CD4-positive, CD25-positive, alpha-beta regulatory T cell (primary cell): ENCODE measurements at regions not wholly inside any gene's neighbourhood (a gene's known extent, or its start where the extent isn't known, plus 50 kb on each side); places are given as distances from the start of the nearest gene placed in this dataset.

Experiments used
- ATAC-seq, 2 donors: fragments of 150-1000 bp; cut with Tn5 transposase; one replicate each; pipeline ENCODE4 v1.10.0; 2021; ENCODE audit warnings: low read depth in 2 of 2, moderate number of reproducible peaks in 2 of 2, moderate library complexity in 1 of 2
- DNase-seq, 3 donors: peaks; one replicate each; pipeline versions ENCODE4 v3.0.0 to v3.0.0-alpha.2; 2012 to 2022; ENCODE audit warnings: mixed read lengths in 1 of 3
- H3K27ac ChIP-seq: one replicate; pipeline ENCODE4 v1.7.0; 2013; ENCODE audit warnings: mild to moderate bottlenecking, low read length; ENCODE audit not compliant: insufficient read depth, poor library complexity, severe bottlenecking
- H3K27me3 ChIP-seq: one replicate; pipeline ENCODE4 v1.7.0; 2013; ENCODE audit warnings: low read length; ENCODE audit not compliant: control insufficient read depth, insufficient read depth
- H3K36me3 ChIP-seq: one replicate; pipeline ENCODE4 v1.7.0; 2013; ENCODE audit warnings: mild to moderate bottlenecking, low read length, moderate library complexity; ENCODE audit not compliant: control insufficient read depth, insufficient read depth
- H3K4me1 ChIP-seq: 2 replicates; pipeline ENCODE4 v1.7.0; 2013; ENCODE audit warnings: mild to moderate bottlenecking, low read length; ENCODE audit not compliant: insufficient read depth, control insufficient read depth, poor library complexity, severe bottlenecking
- H3K4me3 ChIP-seq: one replicate; pipeline ENCODE4 v1.7.0; 2013; ENCODE audit warnings: low read depth, mild to moderate bottlenecking, low read length, moderate library complexity
- H3K9me3 ChIP-seq, 2 experiments: 1 replicate in 1 of 2; 2 replicates in 1 of 2; pipeline ENCODE4 v1.7.0; 2013; ENCODE audit warnings: low read length in 2 of 2, mild to moderate bottlenecking in 1 of 2, moderate library complexity in 1 of 2; ENCODE audit not compliant: control insufficient read depth in 2 of 2
- H3K27ac Mint-ChIP-seq, 3 donors: one replicate each; pipeline ENCODE4 v1.8.0; 2020 to 2022; ENCODE audit warnings: mild to moderate bottlenecking in 3 of 3, mixed read lengths in 3 of 3, moderate library complexity in 2 of 3
- H3K27me3 Mint-ChIP-seq: one replicate; pipeline ENCODE4 v1.8.0; 2022; ENCODE audit warnings: mild to moderate bottlenecking, mixed read lengths
- H3K36me3 Mint-ChIP-seq: one replicate; pipeline ENCODE4 v1.8.0; 2020; ENCODE audit warnings: mixed read lengths
- H3K4me1 Mint-ChIP-seq, 4 donors: one replicate each; pipeline ENCODE4 v1.8.0; 2020 to 2022; ENCODE audit warnings: mixed read lengths in 4 of 4, mild to moderate bottlenecking in 1 of 4
- H3K4me3 Mint-ChIP-seq, 4 donors: one replicate each; pipeline ENCODE4 v1.8.0; 2020 to 2022; ENCODE audit warnings: mild to moderate bottlenecking in 4 of 4, mixed read lengths in 4 of 4, moderate library complexity in 3 of 4
- H3K9me3 Mint-ChIP-seq, 7 donors: one replicate each; pipeline ENCODE4 v1.8.0; 2020 to 2022; ENCODE audit warnings: mixed read lengths in 7 of 7, mild to moderate bottlenecking in 3 of 7, moderate library complexity in 2 of 7

GRCh38 chr16:64450177-64450576 lies 671.7 kb downstream of the CDH11 start:
- H3K4me3 ChIP-seq: no peak overlapping the region
- Mint-ChIP-seq H3K36me3 (no peaks in the 10 kb centered on the region), H3K27ac (no peak overlapping the region), H3K4me1 (peaks cover 0 to 4% (median 0%) of the 10 kb centered on the region in 4 donors), H3K9me3 (peaks cover 0 to 51% (median 6%) of the 10 kb centered on the region in 7 donors), H3K4me3 (no peak overlapping the region), H3K27me3 (no peaks in the 10 kb centered on the region)
- H3K27ac ChIP-seq: no peak overlapping the region
- no peaks in the 10 kb centered on the region for H3K36me3 ChIP-seq
- H3K4me1 ChIP-seq: no peaks in the 10 kb centered on the region
- no peaks in the 10 kb centered on the region for H3K27me3 ChIP-seq
- DNase-seq: no peak
- ATAC-seq: no peak
- H3K9me3 ChIP-seq: peaks cover 0 to 7% of the 10 kb centered on the region in 2 experiments

- Mint-ChIP-seq H3K4me1 (peaks cover 0 to 4% (median 0%) of the 10 kb centered on the region in 4 donors), H3K27ac (no peak overlapping the region), H3K4me3 (no peak overlapping the region), H3K27me3 (no peaks in the 10 kb centered on the region), H3K9me3 (peaks cover 0 to 46% (median 5%) of the 10 kb centered on the region in 7 donors), H3K36me3 (no peaks in the 10 kb centered on the region)
- Histone ChIP-seq H3K4me3 (no peak overlapping the region), H3K27ac (no peak overlapping the region), H3K4me1 (no peaks in the 10 kb centered on the region), H3K9me3 (peaks cover 0 to 7% of the 10 kb centered on the region in 2 experiments), H3K36me3 (no peaks in the 10 kb centered on the region), H3K27me3 (no peaks in the 10 kb centered on the region)
- ATAC-seq (no peak), DNase-seq (no peak)
Observed at GRCh38 chr16:64449506-64449905, 672.4 kb downstream of the CDH11 start.

GRCh38 chr16:64445649-64446048 lies 676.2 kb downstream of the CDH11 start:
- H3K27me3 ChIP-seq: no peaks in the 10 kb centered on the region
- no peaks in the 10 kb centered on the region for H3K36me3 ChIP-seq
- no peaks in the 10 kb centered on the region for H3K27me3 Mint-ChIP-seq
- H3K9me3 ChIP-seq: peaks cover 2 to 13% of the 10 kb centered on the region in 2 experiments
- H3K27ac Mint-ChIP-seq: no peak overlapping the region
- no peak overlapping the region for H3K4me3 Mint-ChIP-seq
- ATAC-seq: no peak
- no peaks in the 10 kb centered on the region for H3K36me3 Mint-ChIP-seq
- no peak for DNase-seq
- no peaks in the 10 kb centered on the region for H3K4me1 ChIP-seq
- no peak overlapping the region for H3K27ac ChIP-seq
- no peak overlapping the region for H3K4me3 ChIP-seq
- no peaks in the 10 kb centered on the region for H3K4me1 Mint-ChIP-seq
- H3K9me3 Mint-ChIP-seq: peaks cover 0 to 29% (median 7%) of the 10 kb centered on the region in 7 donors

GRCh38 chr16:64445245-64445644 lies 676.6 kb downstream of the CDH11 start:
- no peaks in the 10 kb centered on the region for H3K27me3 Mint-ChIP-seq
- H3K4me3 ChIP-seq: no peak overlapping the region
- H3K27me3 ChIP-seq: no peaks in the 10 kb centered on the region
- H3K36me3 Mint-ChIP-seq: no peaks in the 10 kb centered on the region
- no peaks in the 10 kb centered on the region for H3K36me3 ChIP-seq
- DNase-seq (no peak), ATAC-seq (no peak)
- H3K9me3 ChIP-seq: peaks cover 2 to 13% of the 10 kb centered on the region in 2 experiments
- no peak overlapping the region for H3K27ac Mint-ChIP-seq
- no peak overlapping the region for H3K4me3 Mint-ChIP-seq
- H3K4me1 ChIP-seq: no peaks in the 10 kb centered on the region
- H3K9me3 Mint-ChIP-seq: peaks cover 0 to 29% (median 6%) of the 10 kb centered on the region in 7 donors
- no peak overlapping the region for H3K27ac ChIP-seq
- H3K4me1 Mint-ChIP-seq: no peaks in the 10 kb centered on the region

- Mint-ChIP-seq H3K27me3 (no peaks in the 10 kb centered on the region), H3K27ac (no peak overlapping the region), H3K9me3 (peaks cover 3 to 19% (median 9%) of the 10 kb centered on the region in 7 donors), H3K36me3 (no peaks in the 10 kb centered on the region), H3K4me1 (no peaks in the 10 kb centered on the region), H3K4me3 (no peak overlapping the region)
- Histone ChIP-seq H3K36me3 (no peaks in the 10 kb centered on the region), H3K27me3 (no peaks in the 10 kb centered on the region), H3K4me3 (no peak overlapping the region), H3K4me1 (no peaks in the 10 kb centered on the region), H3K27ac (no peak overlapping the region), H3K9me3 (peaks cover 2 to 5% of the 10 kb centered on the region in 2 experiments)
- DNase-seq (no peak), ATAC-seq (no peak)
Observed at GRCh38 chr16:64440421-64440831, 681.4 kb downstream of the CDH11 start.

- Mint-ChIP-seq H3K27me3 (no peaks in the 10 kb centered on the region), H3K9me3 (peaks cover 3 to 22% (median 9%) of the 10 kb centered on the region in 7 donors), H3K36me3 (no peaks in the 10 kb centered on the region), H3K4me3 (no peak overlapping the region), H3K4me1 (no peaks in the 10 kb centered on the region), H3K27ac (no peak overlapping the region)
- no peak overlapping the region for H3K27ac ChIP-seq
- no peak for ATAC-seq
- H3K9me3 ChIP-seq: peaks cover 2 to 5% of the 10 kb centered on the region in 2 experiments
- no peak for DNase-seq
- H3K4me1 ChIP-seq: no peaks in the 10 kb centered on the region
- H3K27me3 ChIP-seq: no peaks in the 10 kb centered on the region
- H3K36me3 ChIP-seq: no peaks in the 10 kb centered on the region
- H3K4me3 ChIP-seq: no peak overlapping the region
Observed at GRCh38 chr16:64440005-64440404, 681.9 kb downstream of the CDH11 start.

GRCh38 chr16:64437706-64438324 lies 684.0 kb downstream of the CDH11 start:
- Mint-ChIP-seq H3K27ac (no peak overlapping the region), H3K4me3 (no peak overlapping the region), H3K27me3 (no peaks in the 10 kb centered on the region), H3K4me1 (no peaks in the 10 kb centered on the region), H3K9me3 (peaks cover 0 to 35% (median 10%) of the 10 kb centered on the region in 7 donors), H3K36me3 (no peaks in the 10 kb centered on the region)
- no peaks in the 10 kb centered on the region for H3K4me1 ChIP-seq
- no peak overlapping the region for H3K27ac ChIP-seq
- no peaks in the 10 kb centered on the region for H3K27me3 ChIP-seq
- ATAC-seq (no peak), DNase-seq (no peak)
- no peak overlapping the region for H3K4me3 ChIP-seq
- H3K36me3 ChIP-seq: no peaks in the 10 kb centered on the region
- peaks cover 2% of the 10 kb centered on the region in 2 experiments for H3K9me3 ChIP-seq

GRCh38 chr16:64434526-64435069 lies 687.3 kb downstream of the CDH11 start:
- Mint-ChIP-seq H3K27me3 (no peaks in the 10 kb centered on the region), H3K36me3 (no peaks in the 10 kb centered on the region), H3K4me1 (no peaks in the 10 kb centered on the region), H3K27ac (no peak overlapping the region), H3K4me3 (no peak overlapping the region), H3K9me3 (peaks cover 0 to 44% (median 7%) of the 10 kb centered on the region in 7 donors)
- Histone ChIP-seq H3K4me1 (no peaks in the 10 kb centered on the region), H3K4me3 (no peak overlapping the region), H3K36me3 (no peaks in the 10 kb centered on the region), H3K27me3 (no peaks in the 10 kb centered on the region), H3K27ac (no peak overlapping the region), H3K9me3 (no peaks in the 10 kb centered on the region)
- ATAC-seq (no peak), DNase-seq (no peak)
